Breast epithelium (tissue), 3 donors: ENCODE measurements at regions not wholly inside any gene's neighbourhood (a gene's known extent, or its start where the extent isn't known, plus 50 kb on each side); places are given as distances from the start of the nearest gene placed in this dataset.

Source experiments
- POLR2AphosphoS5 ChIP-seq, 3 donors: sonication (generic); formaldehyde crosslinking; IDR thresholded peaks; one replicate each; pipeline ENCODE4 v1.6.1; 2017; ENCODE audit warnings: antibody characterized with exemption in 3 of 3
- TF ChIP-seq, protein P1 (sequence below), 3 donors: fragments of 450-650 bp; IDR thresholded peaks; one replicate each; pipeline ENCODE4 v1.5.1; 2016 to 2017; ENCODE audit warnings: antibody characterized with exemption in 3 of 3, mild to moderate bottlenecking in 3 of 3, moderate library complexity in 3 of 3

DNA sequence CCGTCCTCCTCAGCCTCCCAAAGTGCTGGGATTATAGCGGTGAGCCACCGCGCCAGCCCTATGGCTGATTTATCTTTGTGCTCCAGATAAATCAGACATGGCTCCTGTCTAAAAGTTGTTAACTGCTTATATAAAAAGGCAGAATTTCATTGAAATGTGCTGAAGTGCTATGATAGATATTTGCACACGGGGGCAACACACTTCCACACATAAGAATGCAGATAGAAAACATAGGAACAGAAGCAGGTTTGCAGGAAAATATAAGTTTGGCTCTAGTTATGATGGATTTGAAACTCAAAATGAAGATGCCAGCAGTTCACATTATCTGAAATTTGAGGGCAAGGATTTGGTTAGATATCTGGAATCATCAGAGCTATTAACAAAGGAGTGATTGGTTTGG is 163.1 kb upstream of the SLITRK2 start:
- TF ChIP-seq, protein P1, sequence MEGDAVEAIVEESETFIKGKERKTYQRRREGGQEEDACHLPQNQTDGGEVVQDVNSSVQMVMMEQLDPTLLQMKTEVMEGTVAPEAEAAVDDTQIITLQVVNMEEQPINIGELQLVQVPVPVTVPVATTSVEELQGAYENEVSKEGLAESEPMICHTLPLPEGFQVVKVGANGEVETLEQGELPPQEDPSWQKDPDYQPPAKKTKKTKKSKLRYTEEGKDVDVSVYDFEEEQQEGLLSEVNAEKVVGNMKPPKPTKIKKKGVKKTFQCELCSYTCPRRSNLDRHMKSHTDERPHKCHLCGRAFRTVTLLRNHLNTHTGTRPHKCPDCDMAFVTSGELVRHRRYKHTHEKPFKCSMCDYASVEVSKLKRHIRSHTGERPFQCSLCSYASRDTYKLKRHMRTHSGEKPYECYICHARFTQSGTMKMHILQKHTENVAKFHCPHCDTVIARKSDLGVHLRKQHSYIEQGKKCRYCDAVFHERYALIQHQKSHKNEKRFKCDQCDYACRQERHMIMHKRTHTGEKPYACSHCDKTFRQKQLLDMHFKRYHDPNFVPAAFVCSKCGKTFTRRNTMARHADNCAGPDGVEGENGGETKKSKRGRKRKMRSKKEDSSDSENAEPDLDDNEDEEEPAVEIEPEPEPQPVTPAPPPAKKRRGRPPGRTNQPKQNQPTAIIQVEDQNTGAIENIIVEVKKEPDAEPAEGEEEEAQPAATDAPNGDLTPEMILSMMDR (IDR thresholded peaks at IDR 0.05): no peak
- no peak for TF ChIP-seq POLR2AphosphoS5 (IDR thresholded peaks at IDR 0.05)
